ENCODE measurements at regions not wholly inside any gene's neighbourhood (a gene's known extent, or its start where the extent isn't known, plus 50 kb on each side); places are given as distances from the start of the nearest gene placed in this dataset.

- intact Hi-C loops (cut with DNase I; ENCODE audit: low total_unique reads): no loop called here
- no peak for DNase-seq (ENCODE audit: low spot score in 2 of 2)
- no peak overlapping the region for H3K4me3 ChIP-seq (ENCODE audit: low read depth, poor library complexity, severe bottlenecking)
- no peak for TF ChIP-seq POLR2A (IDR thresholded peaks at IDR 0.05)
- TF ChIP-seq, protein P1, sequence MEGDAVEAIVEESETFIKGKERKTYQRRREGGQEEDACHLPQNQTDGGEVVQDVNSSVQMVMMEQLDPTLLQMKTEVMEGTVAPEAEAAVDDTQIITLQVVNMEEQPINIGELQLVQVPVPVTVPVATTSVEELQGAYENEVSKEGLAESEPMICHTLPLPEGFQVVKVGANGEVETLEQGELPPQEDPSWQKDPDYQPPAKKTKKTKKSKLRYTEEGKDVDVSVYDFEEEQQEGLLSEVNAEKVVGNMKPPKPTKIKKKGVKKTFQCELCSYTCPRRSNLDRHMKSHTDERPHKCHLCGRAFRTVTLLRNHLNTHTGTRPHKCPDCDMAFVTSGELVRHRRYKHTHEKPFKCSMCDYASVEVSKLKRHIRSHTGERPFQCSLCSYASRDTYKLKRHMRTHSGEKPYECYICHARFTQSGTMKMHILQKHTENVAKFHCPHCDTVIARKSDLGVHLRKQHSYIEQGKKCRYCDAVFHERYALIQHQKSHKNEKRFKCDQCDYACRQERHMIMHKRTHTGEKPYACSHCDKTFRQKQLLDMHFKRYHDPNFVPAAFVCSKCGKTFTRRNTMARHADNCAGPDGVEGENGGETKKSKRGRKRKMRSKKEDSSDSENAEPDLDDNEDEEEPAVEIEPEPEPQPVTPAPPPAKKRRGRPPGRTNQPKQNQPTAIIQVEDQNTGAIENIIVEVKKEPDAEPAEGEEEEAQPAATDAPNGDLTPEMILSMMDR (IDR thresholded peaks at IDR 0.05): no peak
- 90 to 93% methylated on average over 3 of the region's 3 CpGs for WGBS, 2 donors
These were observed 586.8 kb upstream of the JAG1 start for GRCh38 chr20:11260611-11261010.

- H3K4me3 ChIP-seq (ENCODE audit: low read depth, poor library complexity, severe bottlenecking): no peak overlapping the region
- 70 to 76% methylated on average over 5 of the region's 5 CpGs for WGBS, 2 donors
- intact Hi-C loops (cut with DNase I; ENCODE audit: low total_unique reads): no loop called here
- TF ChIP-seq, protein P1 (IDR thresholded peaks at IDR 0.05): no peak
- no peak for TF ChIP-seq POLR2A (IDR thresholded peaks at IDR 0.05)
- no peak for DNase-seq (ENCODE audit: low spot score in 2 of 2)
These were observed 587.8 kb upstream of the JAG1 start for GRCh38 chr20:11261533-11262000.

- WGBS, 2 donors: 66 to 71% methylated on average over 3 of the region's 3 CpGs
These were observed 592.8 kb upstream of the JAG1 start for GRCh38 chr20:11266571-11266970.

DNA sequence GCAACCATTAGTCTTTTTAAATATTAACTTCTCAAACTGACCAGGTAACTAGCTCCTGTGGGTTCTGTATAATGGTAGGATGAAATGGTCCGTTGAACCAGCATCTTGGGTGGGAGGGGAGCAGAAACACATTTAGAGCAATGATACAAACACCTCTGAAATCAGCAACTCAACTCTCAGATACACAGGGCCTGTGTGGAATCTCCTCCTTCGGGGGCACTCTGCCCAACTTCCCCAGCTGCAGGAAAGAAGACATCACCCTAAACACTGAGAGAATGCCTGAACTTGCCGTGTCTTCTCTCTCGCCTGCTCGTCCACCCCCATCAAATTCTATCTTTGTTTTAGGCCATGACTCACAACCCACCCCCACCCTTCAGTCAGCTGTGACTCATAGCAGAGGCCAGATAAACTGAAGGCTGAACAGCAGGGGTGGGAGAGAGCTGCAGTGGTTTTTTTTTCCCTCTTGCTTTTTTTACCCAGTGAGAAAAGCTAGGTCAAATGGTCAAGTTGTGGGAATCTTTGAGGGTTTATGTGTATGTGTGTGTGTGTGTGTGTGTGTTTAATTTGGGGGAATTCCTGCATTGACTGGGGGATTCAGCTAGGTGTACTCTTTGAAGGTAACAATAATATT, 593.4 kb upstream of the JAG1 start:
- TF ChIP-seq, protein P1 (IDR thresholded peaks at IDR 0.05): no peak
- no peak for TF ChIP-seq POLR2A (IDR thresholded peaks at IDR 0.05)
- intact Hi-C loops (cut with DNase I; ENCODE audit: low total_unique reads): no loop called here
- no peak for DNase-seq (ENCODE audit: low spot score in 2 of 2)
- WGBS, 2 donors: 13 to 18% methylated on average over 5 of the region's 5 CpGs
- H3K4me3 ChIP-seq (ENCODE audit: low read depth, poor library complexity, severe bottlenecking): no peak overlapping the region

More at GRCh38 chr20:11266571-11266970, 592.8 kb upstream of the JAG1 start:
- no peak for DNase-seq (ENCODE audit: low spot score in 2 of 2)
- TF ChIP-seq, protein P1 (IDR thresholded peaks at IDR 0.05): no peak
- no peak for TF ChIP-seq POLR2A (IDR thresholded peaks at IDR 0.05)
- intact Hi-C loops (cut with DNase I; ENCODE audit: low total_unique reads): no loop called here
- no peak overlapping the region for H3K4me3 ChIP-seq (ENCODE audit: low read depth, poor library complexity, severe bottlenecking)

GRCh38 chr20:11267762-11268335, 594.0 kb upstream of the JAG1 start:
- DNase-seq (ENCODE audit: low spot score in 2 of 2): no peak
- H3K4me3 ChIP-seq (ENCODE audit: low read depth, poor library complexity, severe bottlenecking): no peak overlapping the region
- TF ChIP-seq, protein P1 (IDR thresholded peaks at IDR 0.05): no peak
- no peak for TF ChIP-seq POLR2A (IDR thresholded peaks at IDR 0.05)
- 74 to 78% methylated on average over 4 of the region's 4 CpGs for whole genome bisulfite sequencing, 2 donors
- intact Hi-C loops (cut with DNase I; ENCODE audit: low total_unique reads): no loop called here

All from lower leg skin (tissue), 4 donors.